ENCODE measurements at regions not wholly inside any gene's neighbourhood (a gene's known extent, or its start where the extent isn't known, plus 50 kb on each side); places are given as distances from the start of the nearest gene placed in this dataset.

GRCh38 chr12:115074617-115075016, 390.6 kb upstream of the TBX3 start:
- Histone ChIP-seq H3K27ac (ENCODE audit: low read depth in 2 of 2, low read length in 1 of 2) (no peak overlapping the region), H3K36me3 (ENCODE audit: control insufficient read depth in 2 of 2, insufficient read depth in 2 of 2, low read length in 1 of 2) (no peaks in the 10 kb centered on the region), H3K27me3 (ENCODE audit: control insufficient read depth in 1 of 2, insufficient read depth in 2 of 2, low read length in 2 of 2) (no peaks in the 10 kb centered on the region), H3K4me1 (ENCODE audit: control insufficient read depth in 2 of 2, insufficient read depth in 2 of 2, low read length in 1 of 2) (no peaks in the 10 kb centered on the region), H3K9me3 (ENCODE audit: control insufficient read depth in 2 of 2, insufficient read depth in 1 of 2, low read depth in 1 of 2, low read length in 1 of 2) (peaks cover 0 to 3% of the 10 kb centered on the region in 2 donors), H3K4me3 (ENCODE audit: low read depth in 1 of 2, low read length in 2 of 2) (no peak overlapping the region)
- WGBS, 2 donors: 77 to 79% methylated on average over 5 of the region's 5 CpGs

DNA sequence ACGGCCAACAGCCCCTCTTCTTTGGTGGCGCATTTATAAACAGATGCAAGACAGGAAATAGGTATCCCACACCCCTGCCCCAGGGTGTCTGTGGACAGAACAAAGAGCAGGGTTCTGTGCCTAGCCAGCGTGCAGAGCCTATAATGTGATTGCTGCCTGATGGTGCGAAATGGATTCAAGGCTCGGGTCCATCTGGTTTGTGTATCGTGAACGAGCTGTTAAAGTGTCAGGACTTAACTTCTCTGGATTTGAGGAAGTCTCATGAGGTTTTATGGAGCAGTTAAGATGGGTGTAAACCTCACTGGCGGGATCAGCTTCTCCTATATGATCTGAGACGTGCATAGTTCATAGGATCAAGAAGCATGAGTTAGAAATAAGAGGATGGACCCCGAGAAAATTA, 388.7 kb upstream of the TBX3 start:
- Histone ChIP-seq H3K9me3 (ENCODE audit: control insufficient read depth in 2 of 2, insufficient read depth in 1 of 2, low read depth in 1 of 2, low read length in 1 of 2) (peaks cover 0 to 3% of the 10 kb centered on the region in 2 donors), H3K27ac (ENCODE audit: low read depth in 2 of 2, low read length in 1 of 2) (no peak overlapping the region), H3K4me1 (ENCODE audit: control insufficient read depth in 2 of 2, insufficient read depth in 2 of 2, low read length in 1 of 2) (no peaks in the 10 kb centered on the region), H3K36me3 (ENCODE audit: control insufficient read depth in 2 of 2, insufficient read depth in 2 of 2, low read length in 1 of 2) (no peaks in the 10 kb centered on the region), H3K27me3 (ENCODE audit: control insufficient read depth in 1 of 2, insufficient read depth in 2 of 2, low read length in 2 of 2) (no peaks in the 10 kb centered on the region), H3K4me3 (ENCODE audit: low read depth in 1 of 2, low read length in 2 of 2) (no peak overlapping the region)
- WGBS, 2 donors: 56 to 69% methylated on average over 10 of the region's 10 CpGs

DNA sequence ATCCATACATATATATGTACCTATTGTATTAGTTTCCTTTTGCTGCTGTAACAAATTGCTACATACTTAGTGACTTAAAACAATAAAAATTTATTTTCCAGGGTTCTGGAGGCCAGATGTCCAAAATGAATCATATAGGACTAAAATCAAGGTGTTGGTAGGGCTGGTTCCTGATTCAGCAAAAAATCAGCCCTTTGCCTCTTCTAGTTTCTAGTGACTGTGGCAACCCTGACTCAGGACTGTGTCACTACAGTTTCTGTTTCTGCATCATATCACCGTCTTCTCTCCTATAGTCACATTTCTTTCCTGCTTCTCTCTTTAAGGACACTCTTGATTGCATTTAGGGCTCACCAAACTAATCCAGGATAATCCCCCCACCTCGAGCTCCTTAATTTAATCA, 386.3 kb upstream of the TBX3 start:
- no peak overlapping the region for H3K4me3 ChIP-seq (ENCODE audit: low read depth in 1 of 2, low read length in 2 of 2)

GRCh38 chr12:115064296-115064695, 380.3 kb upstream of the TBX3 start:
- no peak overlapping the region for H3K27ac ChIP-seq (ENCODE audit: low read depth in 2 of 2, low read length in 1 of 2)
- H3K36me3 ChIP-seq (ENCODE audit: control insufficient read depth in 2 of 2, insufficient read depth in 2 of 2, low read length in 1 of 2): no peaks in the 10 kb centered on the region
- H3K9me3 ChIP-seq (ENCODE audit: control insufficient read depth in 2 of 2, insufficient read depth in 1 of 2, low read depth in 1 of 2, low read length in 1 of 2): no peaks in the 10 kb centered on the region
- H3K27me3 ChIP-seq (ENCODE audit: control insufficient read depth in 1 of 2, insufficient read depth in 2 of 2, low read length in 2 of 2): no peaks in the 10 kb centered on the region
- WGBS, 2 donors: 86 to 90% methylated on average over 2 of the region's 2 CpGs
- H3K4me1 ChIP-seq (ENCODE audit: control insufficient read depth in 2 of 2, insufficient read depth in 2 of 2, low read length in 1 of 2): no peaks in the 10 kb centered on the region
- no peak overlapping the region for H3K4me3 ChIP-seq (ENCODE audit: low read depth in 1 of 2, low read length in 2 of 2)

More for the DNA sequence above, 386.3 kb upstream of the TBX3 start:
- Histone ChIP-seq H3K36me3 (ENCODE audit: control insufficient read depth in 2 of 2, insufficient read depth in 2 of 2, low read length in 1 of 2) (no peaks in the 10 kb centered on the region), H3K4me1 (ENCODE audit: control insufficient read depth in 2 of 2, insufficient read depth in 2 of 2, low read length in 1 of 2) (no peaks in the 10 kb centered on the region), H3K27me3 (ENCODE audit: control insufficient read depth in 1 of 2, insufficient read depth in 2 of 2, low read length in 2 of 2) (no peaks in the 10 kb centered on the region), H3K9me3 (ENCODE audit: control insufficient read depth in 2 of 2, insufficient read depth in 1 of 2, low read depth in 1 of 2, low read length in 1 of 2) (no peaks in the 10 kb centered on the region), H3K27ac (ENCODE audit: low read depth in 2 of 2, low read length in 1 of 2) (no peak overlapping the region)
- 53 to 59% methylated on average over 2 of the region's 2 CpGs for WGBS, 2 donors

DNA sequence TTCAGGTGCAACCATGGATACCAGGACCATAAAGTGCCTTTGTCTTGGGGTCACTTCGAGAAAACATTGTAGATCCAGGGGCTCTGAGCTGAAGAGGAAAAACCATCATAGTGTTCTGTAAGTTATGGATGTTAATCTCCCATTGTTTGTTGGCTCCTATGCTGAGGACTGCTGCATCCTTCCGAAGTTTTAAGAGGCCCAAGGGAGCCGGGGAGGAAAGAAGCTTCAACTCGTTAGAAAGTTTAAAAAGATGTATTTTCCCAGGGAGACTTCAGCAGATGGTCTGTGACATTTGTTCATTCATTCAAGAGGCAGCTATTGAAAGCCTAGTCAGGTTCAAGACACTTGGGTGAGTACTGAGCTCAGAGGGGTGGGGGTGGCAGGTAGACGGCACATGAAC, 378.8 kb upstream of the TBX3 start:
- Histone ChIP-seq H3K27me3 (ENCODE audit: control insufficient read depth in 1 of 2, insufficient read depth in 2 of 2, low read length in 2 of 2) (no peaks in the 10 kb centered on the region), H3K4me3 (ENCODE audit: low read depth in 1 of 2, low read length in 2 of 2) (no peak overlapping the region), H3K36me3 (ENCODE audit: control insufficient read depth in 2 of 2, insufficient read depth in 2 of 2, low read length in 1 of 2) (no peaks in the 10 kb centered on the region), H3K4me1 (ENCODE audit: control insufficient read depth in 2 of 2, insufficient read depth in 2 of 2, low read length in 1 of 2) (no peaks in the 10 kb centered on the region), H3K9me3 (ENCODE audit: control insufficient read depth in 2 of 2, insufficient read depth in 1 of 2, low read depth in 1 of 2, low read length in 1 of 2) (no peaks in the 10 kb centered on the region), H3K27ac (ENCODE audit: low read depth in 2 of 2, low read length in 1 of 2) (no peak overlapping the region)
- WGBS, 2 donors: 80 to 81% methylated on average over 5 of the region's 5 CpGs

DNA sequence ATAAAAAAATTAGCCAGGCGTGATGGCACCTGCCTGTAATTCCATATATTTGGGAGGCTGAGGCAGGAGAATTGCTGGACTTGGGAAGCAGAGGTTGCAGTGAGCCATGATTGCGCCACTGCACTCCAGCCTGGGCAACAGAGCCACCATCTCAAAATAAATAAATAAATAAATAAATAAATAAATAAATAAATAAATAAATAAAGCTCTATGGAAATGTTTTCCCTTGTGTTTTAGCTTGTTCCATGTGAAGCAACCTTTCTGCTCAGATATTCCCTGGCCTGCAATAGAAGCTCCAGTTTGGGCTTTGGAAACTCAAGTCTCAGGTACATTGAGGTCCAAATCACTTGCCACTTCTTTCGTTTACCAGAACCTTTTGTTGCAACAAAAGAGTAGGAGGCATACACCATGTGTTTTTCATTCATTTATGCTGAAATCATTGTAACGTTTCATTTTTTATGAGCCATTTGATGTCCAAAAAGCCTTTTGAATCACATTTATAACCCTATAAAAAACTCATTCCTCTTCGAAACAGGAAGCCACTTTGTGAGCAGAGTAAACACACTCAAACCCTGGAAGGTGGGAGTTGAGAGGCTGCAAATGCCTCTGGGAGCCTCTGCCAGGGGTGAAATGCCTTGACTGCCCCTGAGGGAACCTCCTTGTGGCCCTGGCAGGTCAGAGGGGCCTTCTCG, 376.6 kb upstream of the TBX3 start:
- Histone ChIP-seq H3K36me3 (ENCODE audit: control insufficient read depth in 2 of 2, insufficient read depth in 2 of 2, low read length in 1 of 2) (no peaks in the 10 kb centered on the region), H3K27ac (ENCODE audit: low read depth in 2 of 2, low read length in 1 of 2) (no peak overlapping the region), H3K9me3 (ENCODE audit: control insufficient read depth in 2 of 2, insufficient read depth in 1 of 2, low read depth in 1 of 2, low read length in 1 of 2) (no peaks in the 10 kb centered on the region), H3K27me3 (ENCODE audit: control insufficient read depth in 1 of 2, insufficient read depth in 2 of 2, low read length in 2 of 2) (no peaks in the 10 kb centered on the region), H3K4me1 (ENCODE audit: control insufficient read depth in 2 of 2, insufficient read depth in 2 of 2, low read length in 1 of 2) (no peaks in the 10 kb centered on the region), H3K4me3 (ENCODE audit: low read depth in 1 of 2, low read length in 2 of 2) (no peak overlapping the region)
- 77 to 85% methylated on average over 6 of the region's 6 CpGs for WGBS, 2 donors

DNA sequence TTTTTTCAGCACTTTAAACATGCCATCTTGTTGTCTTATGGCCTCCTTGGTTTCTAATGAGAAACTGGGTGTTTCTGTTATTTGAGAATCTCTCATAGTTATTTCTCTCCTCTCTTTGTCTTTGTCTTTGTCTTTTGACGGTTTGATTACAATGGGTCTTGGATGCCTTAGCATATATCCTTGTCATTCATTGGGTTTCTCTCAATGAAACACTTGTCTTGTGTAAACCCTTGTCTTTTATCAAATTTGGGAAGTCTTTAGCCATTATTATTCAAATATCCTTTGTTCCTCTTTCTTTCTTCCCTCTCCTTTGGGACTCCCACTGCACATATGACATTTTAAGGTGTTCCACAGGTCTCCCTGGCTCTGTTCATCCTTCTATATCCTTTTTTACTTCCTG, 373.5 kb upstream of the TBX3 start:
- Histone ChIP-seq H3K4me3 (ENCODE audit: low read depth in 1 of 2, low read length in 2 of 2) (no peak overlapping the region), H3K27me3 (ENCODE audit: control insufficient read depth in 1 of 2, insufficient read depth in 2 of 2, low read length in 2 of 2) (no peaks in the 10 kb centered on the region), H3K4me1 (ENCODE audit: control insufficient read depth in 2 of 2, insufficient read depth in 2 of 2, low read length in 1 of 2) (no peaks in the 10 kb centered on the region), H3K9me3 (ENCODE audit: control insufficient read depth in 2 of 2, insufficient read depth in 1 of 2, low read depth in 1 of 2, low read length in 1 of 2) (no peaks in the 10 kb centered on the region), H3K36me3 (ENCODE audit: control insufficient read depth in 2 of 2, insufficient read depth in 2 of 2, low read length in 1 of 2) (no peaks in the 10 kb centered on the region), H3K27ac (ENCODE audit: low read depth in 2 of 2, low read length in 1 of 2) (no peak overlapping the region)
- 43 to 60% methylated on average over 1 of the region's 1 CpG for WGBS, 2 donors

- no peaks in the 10 kb centered on the region for H3K27me3 ChIP-seq (ENCODE audit: control insufficient read depth in 1 of 2, insufficient read depth in 2 of 2, low read length in 2 of 2)
- 54% methylated on average over 5 of the region's 5 CpGs for WGBS, 2 donors
- no peaks in the 10 kb centered on the region for H3K36me3 ChIP-seq (ENCODE audit: control insufficient read depth in 2 of 2, insufficient read depth in 2 of 2, low read length in 1 of 2)
- no peaks in the 10 kb centered on the region for H3K4me1 ChIP-seq (ENCODE audit: control insufficient read depth in 2 of 2, insufficient read depth in 2 of 2, low read length in 1 of 2)
- H3K9me3 ChIP-seq (ENCODE audit: control insufficient read depth in 2 of 2, insufficient read depth in 1 of 2, low read depth in 1 of 2, low read length in 1 of 2): no peaks in the 10 kb centered on the region
- H3K4me3 ChIP-seq (ENCODE audit: low read depth in 1 of 2, low read length in 2 of 2): no peak overlapping the region
- no peak overlapping the region for H3K27ac ChIP-seq (ENCODE audit: low read depth in 2 of 2, low read length in 1 of 2)
Observed at GRCh38 chr12:115051378-115051777, 367.4 kb upstream of the TBX3 start.

- Histone ChIP-seq H3K27ac (ENCODE audit: low read depth in 2 of 2, low read length in 1 of 2) (no peak overlapping the region), H3K9me3 (ENCODE audit: control insufficient read depth in 2 of 2, insufficient read depth in 1 of 2, low read depth in 1 of 2, low read length in 1 of 2) (no peaks in the 10 kb centered on the region), H3K4me1 (ENCODE audit: control insufficient read depth in 2 of 2, insufficient read depth in 2 of 2, low read length in 1 of 2) (no peaks in the 10 kb centered on the region), H3K4me3 (ENCODE audit: low read depth in 1 of 2, low read length in 2 of 2) (no peak overlapping the region), H3K27me3 (ENCODE audit: control insufficient read depth in 1 of 2, insufficient read depth in 2 of 2, low read length in 2 of 2) (no peaks in the 10 kb centered on the region), H3K36me3 (ENCODE audit: control insufficient read depth in 2 of 2, insufficient read depth in 2 of 2, low read length in 1 of 2) (no peaks in the 10 kb centered on the region)
- 84 to 87% methylated on average over 4 of the region's 4 CpGs for WGBS, 2 donors
Observed at GRCh38 chr12:115049614-115050013, 365.6 kb upstream of the TBX3 start.

GRCh38 chr12:115046805-115047204, 362.8 kb upstream of the TBX3 start:
- no peaks in the 10 kb centered on the region for H3K27me3 ChIP-seq (ENCODE audit: control insufficient read depth in 1 of 2, insufficient read depth in 2 of 2, low read length in 2 of 2)
- no peak overlapping the region for H3K4me3 ChIP-seq (ENCODE audit: low read depth in 1 of 2, low read length in 2 of 2)
- H3K9me3 ChIP-seq (ENCODE audit: control insufficient read depth in 2 of 2, insufficient read depth in 1 of 2, low read depth in 1 of 2, low read length in 1 of 2): no peaks in the 10 kb centered on the region
- H3K36me3 ChIP-seq (ENCODE audit: control insufficient read depth in 2 of 2, insufficient read depth in 2 of 2, low read length in 1 of 2): no peaks in the 10 kb centered on the region
- no peaks in the 10 kb centered on the region for H3K4me1 ChIP-seq (ENCODE audit: control insufficient read depth in 2 of 2, insufficient read depth in 2 of 2, low read length in 1 of 2)
- WGBS, 2 donors: 90% methylated on average over 1 of the region's 1 CpG
- H3K27ac ChIP-seq (ENCODE audit: low read depth in 2 of 2, low read length in 1 of 2): no peak overlapping the region
